HG02763 (cell line): ENCODE measurements at regions not wholly inside any gene's neighbourhood (a gene's known extent, or its start where the extent isn't known, plus 50 kb on each side); places are given as distances from the start of the nearest gene placed in this dataset.
A peak's percentile ranks its signal among the peaks of the same experiment; 100 is the strongest.

ENCODE experiments used
- ATAC-seq: cut with Tn5 transposase; IDR thresholded peaks from one replicate; pipeline ENCODE4 v1.9.1; 2021; ENCODE audit warnings: mild to moderate bottlenecking, moderate library complexity; ENCODE audit not compliant: unreplicated experiment

GRCh38 chr1:228823200-228823599 lies 87.9 kb downstream of the RHOU start:
- ATAC-seq: no peak

- ATAC-seq: no peak
Observed at GRCh38 chr1:228824366-228824765, 89.1 kb downstream of the RHOU start.

- ATAC-seq: no peak
Observed at GRCh38 chr1:228825041-228825440, 89.8 kb downstream of the RHOU start.

GRCh38 chr1:228825840-228826484 lies 90.7 kb downstream of the RHOU start:
- ATAC-seq: peak; percentile 53

- no peak for ATAC-seq
Observed at GRCh38 chr1:228827019-228827418, 91.7 kb downstream of the RHOU start.

GRCh38 chr1:228828151-228828550 lies 92.9 kb downstream of the RHOU start:
- ATAC-seq: no peak

- ATAC-seq: no peak
Observed at GRCh38 chr1:228830185-228830953, 95.1 kb downstream of the RHOU start.

GRCh38 chr1:228830954-228831481 lies 95.7 kb downstream of the RHOU start:
- ATAC-seq: peak; percentile 81

- no peak for ATAC-seq
Observed at GRCh38 chr1:228833911-228834688, 98.8 kb downstream of the RHOU start.

- ATAC-seq: no peak
Observed at GRCh38 chr1:228835456-228835855, 100.2 kb downstream of the RHOU start.

- ATAC-seq: no peak
Observed at GRCh38 chr1:228835911-228836310, 100.6 kb downstream of the RHOU start.

- no peak for ATAC-seq
Observed at GRCh38 chr1:228836427-228836826, 101.1 kb downstream of the RHOU start.

- no peak for ATAC-seq
Observed at GRCh38 chr1:228837032-228837431, 101.8 kb downstream of the RHOU start.

GRCh38 chr1:228837817-228838716 lies 102.8 kb downstream of the RHOU start:
- peak; percentile 80 for ATAC-seq

- ATAC-seq: no peak
Observed at GRCh38 chr1:228838717-228839500, 103.6 kb downstream of the RHOU start.

GRCh38 chr1:228839656-228840055 lies 104.4 kb downstream of the RHOU start:
- ATAC-seq: no peak

GRCh38 chr1:228841632-228842031 lies 106.4 kb downstream of the RHOU start:
- no peak for ATAC-seq

- ATAC-seq: no peak
Observed at GRCh38 chr1:228842094-228842775, 107.0 kb downstream of the RHOU start.

- no peak for ATAC-seq
Observed at GRCh38 chr1:228845101-228845500, 109.8 kb downstream of the RHOU start.
